Type B pancreatic cell (in vitro differentiated cells): ENCODE measurements at regions not wholly inside any gene's neighbourhood (a gene's known extent, or its start where the extent isn't known, plus 50 kb on each side); places are given as distances from the start of the nearest gene placed in this dataset.
A peak's percentile ranks its signal among the peaks of the same experiment; 100 is the strongest.

Experiments used
- DNase-seq: peaks from one replicate; pipeline ENCODE4 v3.0.0; 2021; ENCODE audit warnings: mixed read lengths; ENCODE audit not compliant: unreplicated experiment; ENCODE audit errors: extremely low spot score
- H3K27ac Mint-ChIP-seq: 2 replicates; pipeline ENCODE4 v1.8.0; 2021; ENCODE audit warnings: mild to moderate bottlenecking, mixed read lengths
- H3K27me3 Mint-ChIP-seq: 2 replicates; pipeline ENCODE4 v1.8.0; 2021; ENCODE audit warnings: mixed read lengths
- H3K36me3 Mint-ChIP-seq: 2 replicates; pipeline ENCODE4 v1.8.0; 2021; ENCODE audit warnings: mixed read lengths
- H3K4me1 Mint-ChIP-seq: one replicate; pipeline ENCODE4 v1.8.0; 2021; ENCODE audit warnings: mixed read lengths; ENCODE audit not compliant: unreplicated experiment
- H3K4me3 Mint-ChIP-seq: 2 replicates; pipeline ENCODE4 v1.8.0; 2021; ENCODE audit warnings: mild to moderate bottlenecking, mixed read lengths
- H3K9me3 Mint-ChIP-seq: 2 replicates; pipeline ENCODE4 v1.8.0; 2021; ENCODE audit warnings: mixed read lengths
- CTCF ChIP-seq: fragments of 200-600 bp; sonication (generic); conservative IDR thresholded peaks from 2 replicates; pipeline ENCODE4 v1.5.0; 2021; ENCODE audit warnings: antibody characterized with exemption, mild to moderate bottlenecking

GRCh38 chr6:14964556-14965270 is 281.2 kb upstream of the JARID2 start:
- Mint-ChIP-seq H3K27ac (peak overlapping the region; percentile 38), H3K4me1 (peaks cover 16% of the 10 kb centered on the region), H3K9me3 (peaks cover 5% of the 10 kb centered on the region), H3K27me3 (no peaks in the 10 kb centered on the region), H3K36me3 (no peaks in the 10 kb centered on the region), H3K4me3 (no peak overlapping the region)
- DNase-seq = no peak
- no peak for TF ChIP-seq CTCF

GRCh38 chr6:14965424-14966075 is 280.3 kb upstream of the JARID2 start:
- peak overlapping the region; percentile 24 for H3K27ac Mint-ChIP-seq

DNA sequence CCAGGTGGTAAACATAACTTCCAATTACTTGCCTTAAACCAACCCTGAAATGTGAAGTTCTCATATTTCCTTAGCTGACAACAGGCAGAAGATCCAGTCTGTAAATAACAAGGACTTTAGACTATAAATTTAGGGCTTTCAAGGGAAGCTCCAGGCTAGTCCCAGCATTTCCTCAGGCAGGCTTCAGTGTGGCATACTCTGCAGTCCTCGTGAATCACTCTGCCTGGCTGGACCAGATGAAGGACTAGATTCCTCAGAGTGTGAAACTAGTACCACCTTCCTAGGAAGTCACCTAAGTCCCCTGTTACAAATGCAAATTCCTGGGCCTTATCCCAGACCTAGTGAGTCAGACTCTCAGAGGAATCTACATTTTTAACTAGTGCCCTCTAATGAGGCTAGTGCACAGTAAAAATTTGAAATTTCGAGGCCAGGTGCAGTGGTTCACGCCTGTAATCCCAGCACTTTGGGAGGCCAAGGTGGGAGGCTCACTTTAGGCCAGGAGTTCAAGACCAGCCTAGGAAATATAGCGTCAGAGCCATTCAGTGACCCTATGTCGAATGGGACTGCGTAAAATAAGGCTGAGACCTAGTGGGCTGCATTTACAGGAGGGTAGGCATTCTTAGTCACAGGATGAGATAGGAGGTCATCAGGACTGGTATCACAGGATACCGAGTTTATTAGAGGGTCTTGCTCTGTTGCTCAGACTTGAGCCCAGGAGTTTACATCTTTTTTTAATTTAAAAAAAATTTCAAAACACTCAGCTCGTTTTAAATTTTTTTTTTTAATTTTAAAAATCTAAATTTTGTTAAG is 279.6 kb upstream of the JARID2 start:
- Mint-ChIP-seq H3K27ac (peak overlapping the region; percentile 24), H3K4me3 (no peak overlapping the region), H3K27me3 (no peaks in the 10 kb centered on the region), H3K9me3 (peaks cover 9% of the 10 kb centered on the region), H3K4me1 (peaks cover 16% of the 10 kb centered on the region), H3K36me3 (no peaks in the 10 kb centered on the region)
- no peak for DNase-seq
- no peak for TF ChIP-seq CTCF

More at GRCh38 chr6:14965424-14966075, 280.3 kb upstream of the JARID2 start:
- Mint-ChIP-seq H3K4me1 (peaks cover 16% of the 10 kb centered on the region), H3K4me3 (no peak overlapping the region), H3K9me3 (peaks cover 9% of the 10 kb centered on the region), H3K27me3 (no peaks in the 10 kb centered on the region), H3K36me3 (no peaks in the 10 kb centered on the region)
- TF ChIP-seq CTCF = no peak
- DNase-seq = no peak

DNA sequence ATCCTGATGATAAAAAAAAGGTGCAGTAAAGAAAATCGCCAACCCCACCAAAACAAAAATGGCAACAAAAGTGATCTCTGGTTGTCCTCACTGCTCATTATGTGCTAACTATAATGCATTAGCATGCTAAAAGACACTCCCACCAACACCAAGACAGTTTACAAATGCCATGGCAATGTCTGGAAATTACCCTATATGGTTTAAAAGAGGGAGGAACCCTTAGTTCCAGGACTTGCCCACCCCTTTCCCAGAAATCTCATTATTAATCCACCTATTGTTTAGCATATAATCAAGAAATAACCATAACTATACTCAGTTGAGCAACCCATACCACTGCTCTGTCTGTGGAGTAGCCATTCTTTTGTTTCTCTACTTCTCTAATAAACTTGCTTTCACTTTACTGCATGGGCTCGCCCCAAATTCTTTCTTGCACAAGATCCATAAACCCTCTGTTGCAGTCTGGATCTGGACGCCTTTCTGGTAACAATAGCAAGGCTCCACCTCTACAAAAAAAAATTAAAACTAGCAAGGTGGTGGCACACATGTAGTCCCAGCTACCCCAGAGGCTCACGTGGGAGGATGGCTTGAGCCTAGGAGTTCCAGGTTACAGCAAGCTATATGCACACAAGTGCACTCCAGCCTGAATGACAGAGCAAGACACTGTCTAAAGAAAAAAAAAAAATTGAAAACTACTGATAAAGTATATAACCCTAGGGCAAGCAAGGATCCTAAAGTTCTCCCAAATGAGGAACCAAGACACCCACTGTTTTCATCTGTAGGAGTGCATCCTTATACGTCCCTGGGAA is 278.8 kb upstream of the JARID2 start:
- Mint-ChIP-seq H3K4me3 (no peak overlapping the region), H3K27me3 (no peaks in the 10 kb centered on the region), H3K27ac (no peak overlapping the region), H3K36me3 (no peaks in the 10 kb centered on the region), H3K4me1 (peaks cover 16% of the 10 kb centered on the region), H3K9me3 (peaks cover 9% of the 10 kb centered on the region)
- no peak for TF ChIP-seq CTCF
- DNase-seq = no peak

DNA sequence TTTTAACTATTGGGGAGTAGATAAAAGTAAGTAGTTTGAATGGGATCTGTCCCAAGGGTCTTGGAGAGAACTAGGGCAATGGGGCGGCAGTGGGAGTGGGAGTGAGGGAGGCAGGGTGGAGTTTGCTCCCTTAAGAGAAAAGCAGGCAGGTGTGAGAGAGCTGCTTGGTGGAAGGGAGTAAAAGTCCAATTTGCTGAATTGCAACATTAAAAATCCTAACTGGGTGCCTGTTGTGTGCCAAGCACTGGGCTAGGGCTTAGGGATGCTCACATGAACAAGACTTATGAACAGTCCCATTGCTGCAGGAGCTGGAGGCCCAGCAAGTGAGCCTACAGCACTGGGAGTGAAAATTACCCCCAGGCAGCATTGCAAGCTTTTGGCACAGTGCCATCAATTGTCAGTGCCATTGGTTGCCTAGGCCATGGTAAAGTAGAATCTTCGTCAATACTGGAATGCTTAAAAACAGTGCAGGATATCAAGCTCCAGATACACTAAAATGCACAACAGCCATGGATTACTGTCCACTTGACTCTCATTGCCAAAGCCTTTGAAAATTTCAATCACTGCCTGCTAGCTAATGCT is 277.7 kb upstream of the JARID2 start:
- H3K4me1 Mint-ChIP-seq = peaks cover 16% of the 10 kb centered on the region
- no peak overlapping the region for H3K27ac Mint-ChIP-seq
- DNase-seq = no peak
- H3K36me3 Mint-ChIP-seq = no peaks in the 10 kb centered on the region
- H3K27me3 Mint-ChIP-seq = no peaks in the 10 kb centered on the region
- TF ChIP-seq CTCF = no peak
- peaks cover 9% of the 10 kb centered on the region for H3K9me3 Mint-ChIP-seq
- no peak overlapping the region for H3K4me3 Mint-ChIP-seq
